ENCODE measurements at regions not wholly inside any gene's neighbourhood (a gene's known extent, or its start where the extent isn't known, plus 50 kb on each side); places are given as distances from the start of the nearest gene placed in this dataset.

- no peak for DNase-seq (ENCODE audit: low read depth)
- no peak for TF ChIP-seq CTCF (conservative IDR thresholded peaks at IDR 0.05; ENCODE audit: control insufficient read depth, insufficient read depth, low read depth, low read length)
- no peak overlapping the region for H3K4me3 ChIP-seq (ENCODE audit: control insufficient read depth, low read depth, low read length)
These were observed 74.0 kb upstream of the ITPRID2 start for GRCh38 chr2:181817509-181817908.

DNA sequence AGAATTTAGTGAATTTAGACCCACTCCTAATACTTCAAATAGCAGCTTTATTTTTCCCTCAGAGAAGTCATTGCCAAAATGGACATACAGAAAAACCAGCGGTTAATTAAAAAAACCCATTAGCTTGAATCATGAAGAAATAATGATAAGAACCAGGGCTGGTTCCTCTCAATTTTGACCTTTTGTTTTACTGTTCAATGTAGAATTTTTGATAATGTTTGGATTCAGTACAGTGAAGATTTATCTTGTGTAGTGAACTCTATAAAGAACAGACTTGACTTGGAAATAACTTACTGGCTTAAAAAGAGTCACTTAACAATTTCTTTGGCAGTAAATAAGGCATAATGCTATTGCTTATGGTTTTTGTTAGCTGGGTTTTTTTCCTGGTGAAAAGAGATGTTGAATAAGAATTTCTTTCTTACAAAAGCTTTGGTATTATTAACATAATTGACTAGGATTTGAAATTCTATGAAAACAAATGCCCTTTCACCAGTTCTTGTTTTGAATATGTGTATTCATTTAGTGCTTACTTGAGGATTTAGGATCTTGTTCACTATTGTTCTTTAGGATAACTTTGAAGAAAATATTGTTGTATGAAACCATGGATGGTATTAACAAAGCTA lies 73.4 kb upstream of the ITPRID2 start:
- H3K4me3 ChIP-seq (ENCODE audit: control insufficient read depth, low read depth, low read length), result no peak overlapping the region
- no peak for TF ChIP-seq CTCF (conservative IDR thresholded peaks at IDR 0.05; ENCODE audit: control insufficient read depth, insufficient read depth, low read depth, low read length)
- DNase-seq (ENCODE audit: low read depth), result no peak

- TF ChIP-seq CTCF (conservative IDR thresholded peaks at IDR 0.05; ENCODE audit: control insufficient read depth, insufficient read depth, low read depth, low read length), result no peak
- no peak for DNase-seq (ENCODE audit: low read depth)
These were observed 72.7 kb upstream of the ITPRID2 start for GRCh38 chr2:181818840-181819239.

GRCh38 chr2:181821049-181821448 lies 70.5 kb upstream of the ITPRID2 start:
- no peak for DNase-seq (ENCODE audit: low read depth)
- TF ChIP-seq CTCF (conservative IDR thresholded peaks at IDR 0.05; ENCODE audit: control insufficient read depth, insufficient read depth, low read depth, low read length), result no peak
- H3K4me3 ChIP-seq (ENCODE audit: control insufficient read depth, low read depth, low read length), result no peak overlapping the region

More at GRCh38 chr2:181818840-181819239, 72.7 kb upstream of the ITPRID2 start:
- H3K4me3 ChIP-seq (ENCODE audit: control insufficient read depth, low read depth, low read length), result no peak overlapping the region

GRCh38 chr2:181822097-181822496 lies 69.4 kb upstream of the ITPRID2 start:
- no peak overlapping the region for H3K4me3 ChIP-seq (ENCODE audit: control insufficient read depth, low read depth, low read length)
- no peak for TF ChIP-seq CTCF (conservative IDR thresholded peaks at IDR 0.05; ENCODE audit: control insufficient read depth, insufficient read depth, low read depth, low read length)
- no peak for DNase-seq (ENCODE audit: low read depth)

DNA sequence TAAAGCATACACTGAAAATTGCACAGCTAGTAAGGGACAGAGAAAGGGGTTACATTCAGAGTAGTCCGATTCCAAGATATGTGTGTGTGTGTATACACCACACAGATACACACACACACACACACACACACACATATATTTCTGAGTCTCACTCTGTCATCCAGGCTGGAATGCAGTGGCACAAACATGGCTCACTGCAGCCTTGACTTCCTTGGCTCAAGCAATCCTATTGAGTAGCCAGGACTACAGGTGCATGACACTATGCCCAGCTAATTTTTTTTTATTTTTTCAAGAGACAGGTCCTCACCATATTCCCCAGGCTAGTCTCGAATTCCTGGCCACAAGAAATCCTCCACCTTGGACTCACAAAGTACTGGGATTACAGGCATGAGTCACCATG lies 68.1 kb upstream of the ITPRID2 start:
- no peak overlapping the region for H3K4me3 ChIP-seq (ENCODE audit: control insufficient read depth, low read depth, low read length)
- no peak for DNase-seq (ENCODE audit: low read depth)
- no peak for TF ChIP-seq CTCF (conservative IDR thresholded peaks at IDR 0.05; ENCODE audit: control insufficient read depth, insufficient read depth, low read depth, low read length)
